OCI-LY7 (cell line): ENCODE measurements at regions not wholly inside any gene's neighbourhood (a gene's known extent, or its start where the extent isn't known, plus 50 kb on each side); places are given as distances from the start of the nearest gene placed in this dataset.
"Not testable (repeated sequence)": the region's sequence is repeated elsewhere in the genome, so short reads cannot be mapped to it uniquely, and the experiment has no call there.

Experiments
- EZH2phosphoT487 ChIP-seq: fragments of 200-600 bp; sonication (generic); IDR thresholded peaks from 2 replicates; pipeline ENCODE4 v1.6.1; 2018; ENCODE audit warnings: low read depth, borderline replicate concordance, mild to moderate bottlenecking, mixed run types, antibody characterized with exemption, low read length, moderate library complexity, mixed read lengths
- TF ChIP-seq, protein P1 (sequence below): fragments of 200-600 bp; sonication (generic); conservative IDR thresholded peaks from 2 replicates; pipeline ENCODE4 v1.5.1; 2014; ENCODE audit warnings: mild to moderate bottlenecking, antibody characterized with exemption, low read length, moderate library complexity, mixed read lengths

- TF ChIP-seq, protein P1, sequence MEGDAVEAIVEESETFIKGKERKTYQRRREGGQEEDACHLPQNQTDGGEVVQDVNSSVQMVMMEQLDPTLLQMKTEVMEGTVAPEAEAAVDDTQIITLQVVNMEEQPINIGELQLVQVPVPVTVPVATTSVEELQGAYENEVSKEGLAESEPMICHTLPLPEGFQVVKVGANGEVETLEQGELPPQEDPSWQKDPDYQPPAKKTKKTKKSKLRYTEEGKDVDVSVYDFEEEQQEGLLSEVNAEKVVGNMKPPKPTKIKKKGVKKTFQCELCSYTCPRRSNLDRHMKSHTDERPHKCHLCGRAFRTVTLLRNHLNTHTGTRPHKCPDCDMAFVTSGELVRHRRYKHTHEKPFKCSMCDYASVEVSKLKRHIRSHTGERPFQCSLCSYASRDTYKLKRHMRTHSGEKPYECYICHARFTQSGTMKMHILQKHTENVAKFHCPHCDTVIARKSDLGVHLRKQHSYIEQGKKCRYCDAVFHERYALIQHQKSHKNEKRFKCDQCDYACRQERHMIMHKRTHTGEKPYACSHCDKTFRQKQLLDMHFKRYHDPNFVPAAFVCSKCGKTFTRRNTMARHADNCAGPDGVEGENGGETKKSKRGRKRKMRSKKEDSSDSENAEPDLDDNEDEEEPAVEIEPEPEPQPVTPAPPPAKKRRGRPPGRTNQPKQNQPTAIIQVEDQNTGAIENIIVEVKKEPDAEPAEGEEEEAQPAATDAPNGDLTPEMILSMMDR, result not testable (repeated sequence)
- not testable (repeated sequence) for TF ChIP-seq EZH2phosphoT487
Observed at GRCh38 chr6:141366796-141367195, 765.9 kb upstream of the GJE1 start.
